SIG-M5 treated with dmso at 0.1 percent for 504 hours (cell line): ENCODE measurements at regions not wholly inside any gene's neighbourhood (a gene's known extent, or its start where the extent isn't known, plus 50 kb on each side); places are given as distances from the start of the nearest gene placed in this dataset.

Experiments used
- DNase-seq: peaks from one replicate; lab custom pipeline; 2025; ENCODE audit not compliant: unreplicated experiment; lab: John Stamatoyannopoulos, UW

DNA sequence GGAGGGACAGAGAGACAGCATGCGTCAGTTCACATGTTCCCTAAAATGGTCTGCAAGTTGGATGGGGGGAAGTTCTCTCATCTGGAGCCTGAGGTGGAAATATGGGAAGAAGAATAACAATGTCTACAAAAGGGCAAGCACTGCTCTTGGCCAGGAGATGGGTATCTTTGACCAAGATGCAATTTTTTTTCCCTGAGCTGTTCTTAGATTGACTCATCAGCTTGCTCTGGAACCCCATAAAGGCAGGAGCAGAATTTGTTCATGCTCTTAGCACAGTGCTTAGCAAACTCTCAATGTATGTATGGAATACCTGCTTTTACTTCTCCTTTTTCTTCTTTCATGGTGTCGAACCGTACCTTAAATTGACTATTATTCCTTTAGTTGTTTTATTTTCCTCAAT, 90.5 kb upstream of the ZNF827 start:
- no peak for DNase-seq

- no peak for DNase-seq
These were observed 89.1 kb upstream of the ZNF827 start for GRCh38 chr4:146027761-146028160.

GRCh38 chr4:146023334-146023967, 84.8 kb upstream of the ZNF827 start:
- no peak for DNase-seq

GRCh38 chr4:146022541-146022940, 83.9 kb upstream of the ZNF827 start:
- no peak for DNase-seq

GRCh38 chr4:146018247-146018646, 79.6 kb upstream of the ZNF827 start:
- DNase-seq = no peak

DNA sequence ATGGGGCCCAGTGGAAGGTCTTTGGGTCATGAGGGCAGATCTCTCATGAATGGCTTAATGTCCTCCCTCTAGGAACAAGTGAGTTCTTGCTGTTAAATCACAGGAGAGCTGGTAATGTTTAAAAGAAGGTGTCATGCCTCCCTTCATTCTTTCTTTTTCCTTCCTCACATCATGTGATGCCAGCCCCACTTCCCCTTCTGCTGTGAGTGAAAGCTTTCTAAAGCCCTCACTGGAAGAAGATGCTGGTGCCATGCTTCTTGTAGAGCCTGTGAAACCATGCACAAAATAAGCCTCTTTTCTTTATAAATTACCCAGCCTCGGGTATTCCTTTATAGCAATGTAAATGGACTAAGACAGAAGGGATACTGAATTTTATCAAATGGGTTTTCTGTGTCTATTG, 66.1 kb upstream of the ZNF827 start:
- no peak for DNase-seq

GRCh38 chr4:145988628-145989027, 50.0 kb upstream of the ZNF827 start:
- DNase-seq = no peak
